HUDEP-2 (cell line): ENCODE measurements at regions not wholly inside any gene's neighbourhood (a gene's known extent, or its start where the extent isn't known, plus 50 kb on each side); places are given as distances from the start of the nearest gene placed in this dataset.
"Not testable (repeated sequence)": the region's sequence is repeated elsewhere in the genome, so short reads cannot be mapped to it uniquely, and the experiment has no call there.

Experiments
- DNase-seq, 76 experiments: peaks; one replicate each; lab custom pipeline; 2025; ENCODE audit not compliant: unreplicated experiment in 76 of 76; lab: John Stamatoyannopoulos, UW

DNA sequence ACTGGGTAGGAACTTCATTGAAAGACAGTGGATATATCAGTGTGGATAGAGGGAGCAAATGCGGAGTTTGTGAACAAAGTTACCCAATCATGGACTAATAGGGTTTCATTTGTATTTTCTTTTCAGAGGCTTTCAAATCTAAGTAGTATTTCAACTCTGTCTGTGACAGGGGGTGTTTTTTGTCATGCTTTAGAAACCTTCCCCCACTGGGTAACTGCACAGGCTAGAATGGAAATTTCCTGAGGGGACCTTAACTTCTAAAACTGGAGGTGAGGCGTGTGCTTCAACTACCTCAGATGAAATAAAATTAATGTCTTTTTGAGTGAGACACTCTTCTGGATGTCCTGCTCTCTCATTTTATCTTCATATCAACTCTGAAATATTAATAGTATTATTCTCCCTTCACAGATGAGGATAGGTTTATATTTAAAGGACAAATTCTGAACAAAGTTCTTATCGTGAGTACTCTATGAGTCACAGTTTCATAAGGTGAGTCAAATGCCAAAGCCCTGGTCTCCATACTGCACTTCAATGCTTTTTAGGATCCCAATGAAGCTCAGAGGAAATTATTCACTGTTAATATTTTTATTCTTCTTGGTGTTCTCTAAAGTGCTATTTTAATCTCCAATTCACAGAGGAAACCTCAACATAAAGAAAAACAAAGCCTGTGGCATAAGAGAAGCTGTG is 770.6 kb downstream of the CCSER2 start:
- DNase-seq = no peak

DNA sequence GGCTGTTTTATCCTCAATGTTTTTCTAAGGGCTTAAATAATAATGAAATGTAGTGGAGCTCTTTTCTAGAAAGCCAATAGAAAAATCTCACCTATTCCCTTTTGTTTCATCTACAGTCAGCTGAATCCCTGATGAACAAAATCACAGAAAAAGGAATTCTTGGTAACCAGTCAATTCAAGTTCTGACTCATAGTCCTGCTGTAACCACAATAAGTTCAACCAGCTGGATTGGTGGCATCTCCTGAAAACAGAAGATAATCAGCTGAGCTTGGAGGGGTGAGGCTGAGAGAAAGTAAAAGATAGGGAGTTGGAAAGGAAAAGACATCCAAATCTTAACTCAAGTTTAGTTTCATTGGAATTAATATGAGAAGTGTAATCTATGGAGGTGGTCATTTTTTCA is 772.1 kb downstream of the CCSER2 start:
- DNase-seq = no peak

DNA sequence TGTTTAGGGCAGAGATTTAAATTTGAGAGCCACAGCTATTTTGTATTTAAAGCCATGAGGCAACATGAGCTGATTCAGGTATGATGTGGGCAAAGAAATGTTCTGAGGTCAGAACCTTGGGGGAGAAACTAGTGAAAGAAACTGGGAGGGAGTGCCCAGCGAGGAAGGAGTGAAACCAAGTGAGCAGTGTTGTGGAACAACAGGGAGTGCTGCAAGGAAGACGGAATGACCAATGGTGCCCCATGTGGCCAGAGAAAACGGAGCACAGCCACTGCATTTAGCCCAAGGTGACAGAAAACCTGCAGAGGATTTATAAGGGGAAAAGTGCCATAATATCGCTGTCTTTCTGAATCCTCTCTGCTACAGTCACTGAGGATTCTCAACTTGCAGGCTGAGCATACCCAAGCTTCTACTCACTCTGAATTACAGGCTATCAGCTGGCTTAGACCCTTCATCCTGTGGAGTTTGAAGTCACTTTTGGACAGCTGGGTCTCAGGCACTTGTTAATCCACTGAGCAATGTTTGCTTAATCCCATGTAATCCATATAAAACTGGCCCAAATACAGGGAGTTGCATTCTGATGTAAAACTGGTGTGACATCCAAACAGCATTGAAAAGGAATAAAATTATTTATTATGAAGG is 777.3 kb downstream of the CCSER2 start:
- DNase-seq = peak in 1 of 76 experiments; percentile 1

DNA sequence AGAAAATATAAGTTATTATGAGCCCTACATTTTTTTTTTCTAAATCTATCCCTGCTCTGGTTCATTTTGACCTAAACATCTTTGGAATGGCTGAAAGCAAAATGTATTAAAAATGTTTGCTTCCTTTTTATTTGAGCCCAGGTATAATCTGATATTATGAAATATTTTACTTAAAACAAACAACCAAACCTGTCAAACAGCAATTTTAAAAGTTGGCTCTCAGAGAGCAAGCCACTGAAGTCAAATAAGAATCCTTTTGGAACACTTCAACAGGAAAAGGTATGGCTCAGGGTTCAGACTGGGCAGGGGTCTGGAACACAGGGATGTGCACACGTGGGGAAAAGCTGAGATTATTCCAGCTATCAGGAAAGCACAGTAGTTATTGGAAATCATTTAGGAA is 782.9 kb downstream of the CCSER2 start:
- DNase-seq = no peak

DNA sequence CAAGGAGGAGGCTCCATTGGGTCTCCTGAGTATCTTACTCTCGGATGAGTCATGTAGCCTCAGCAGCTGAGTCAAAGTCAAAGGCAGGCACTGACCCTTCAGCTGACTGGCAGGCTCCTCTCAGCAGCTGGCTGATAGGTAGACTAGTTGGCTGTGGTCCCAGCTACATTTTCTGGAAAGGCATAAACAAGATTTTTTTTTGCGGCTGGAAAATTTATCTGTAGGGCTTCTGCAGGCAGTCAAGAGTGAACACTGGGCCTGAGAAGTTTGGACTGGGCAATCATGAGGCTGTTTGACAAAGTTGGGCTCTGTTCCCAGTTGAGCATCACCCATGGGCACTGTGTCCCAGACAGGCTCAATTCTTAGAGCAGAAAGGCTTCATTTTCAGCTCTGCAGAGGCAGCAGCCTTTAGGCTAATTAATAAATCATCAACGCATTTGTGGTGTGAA is 796.2 kb downstream of the CCSER2 start:
- peak in 5 of 76 experiments; percentile 2 to 36 (median 13) for DNase-seq

DNA sequence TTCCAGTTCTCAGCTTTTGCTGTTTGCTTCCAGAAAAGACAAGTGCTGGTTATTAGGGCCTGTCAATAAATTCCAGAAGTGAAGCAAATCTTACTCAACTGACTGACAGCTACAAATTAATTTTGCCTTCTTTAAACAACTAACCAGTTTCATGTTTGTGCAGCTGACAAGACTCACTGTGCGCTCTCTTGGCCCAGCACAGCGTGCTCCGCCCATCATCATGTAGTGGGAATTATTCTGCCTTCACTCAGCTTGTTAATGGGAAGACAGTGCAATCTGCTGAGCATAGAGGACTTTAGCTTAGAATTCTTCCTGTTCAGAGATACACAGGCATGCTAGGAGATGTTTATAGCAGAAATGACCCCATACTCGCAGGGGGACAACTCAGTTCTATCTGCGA is 808.9 kb downstream of the CCSER2 start:
- DNase-seq = no peak

DNA sequence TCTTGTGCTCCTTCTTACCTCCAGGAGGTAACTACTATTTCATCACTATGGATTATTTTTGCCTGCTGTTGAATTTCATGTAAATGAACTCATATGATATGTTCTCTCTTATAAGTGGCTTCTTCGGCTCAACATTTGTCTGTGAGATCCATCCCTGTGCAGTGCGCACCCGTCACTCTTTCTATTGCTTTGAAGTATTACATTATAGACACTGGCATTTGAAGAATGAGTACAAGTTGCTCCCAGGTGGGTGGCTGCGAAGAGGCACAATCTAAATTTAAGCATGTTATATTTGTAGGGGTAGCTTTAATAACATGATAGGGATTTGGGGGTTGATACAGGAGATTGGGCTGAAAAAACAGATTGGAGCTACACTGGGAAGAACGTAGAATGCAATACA is 809.7 kb downstream of the CCSER2 start:
- no peak for DNase-seq

DNA sequence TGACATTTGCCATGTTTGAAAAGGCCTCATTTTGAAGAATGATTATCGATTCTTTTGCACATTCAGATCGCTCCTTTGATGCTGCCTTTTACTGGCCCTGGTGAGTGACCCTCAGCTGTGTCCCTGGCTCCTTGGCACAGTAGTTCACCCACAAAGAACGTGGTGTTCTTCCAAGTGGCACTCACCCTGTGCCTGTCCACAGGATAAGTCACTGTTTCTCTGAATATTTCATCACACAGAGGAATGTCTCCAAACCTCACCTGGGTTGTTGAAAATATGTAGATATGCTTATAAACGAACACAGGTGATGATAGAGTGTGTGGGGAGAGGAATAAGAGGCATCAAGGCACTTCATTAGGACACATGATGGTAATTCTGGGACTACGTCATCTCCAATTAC is 810.7 kb downstream of the CCSER2 start:
- DNase-seq = no peak

DNA sequence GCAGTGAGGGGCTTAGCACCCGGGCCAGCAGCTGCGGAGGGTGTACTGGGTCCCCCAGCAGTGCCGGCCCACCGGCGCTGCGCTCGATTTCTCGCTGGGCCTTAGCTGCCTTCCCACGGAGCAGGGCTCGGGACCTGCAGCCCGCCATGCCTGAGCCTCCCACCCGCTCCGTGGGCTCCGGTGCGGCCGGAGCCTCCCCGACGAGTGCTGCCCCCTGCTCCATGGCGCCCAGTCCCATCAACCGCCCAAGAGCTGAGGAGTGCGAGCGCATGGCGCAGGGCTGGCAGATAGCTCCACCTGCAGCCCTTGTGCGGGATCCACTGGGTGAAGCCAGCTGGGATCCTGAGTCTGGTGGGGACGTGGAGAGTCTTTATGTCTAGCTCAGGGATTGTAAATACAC is 813.1 kb downstream of the CCSER2 start:
- not testable (repeated sequence) for DNase-seq

DNA sequence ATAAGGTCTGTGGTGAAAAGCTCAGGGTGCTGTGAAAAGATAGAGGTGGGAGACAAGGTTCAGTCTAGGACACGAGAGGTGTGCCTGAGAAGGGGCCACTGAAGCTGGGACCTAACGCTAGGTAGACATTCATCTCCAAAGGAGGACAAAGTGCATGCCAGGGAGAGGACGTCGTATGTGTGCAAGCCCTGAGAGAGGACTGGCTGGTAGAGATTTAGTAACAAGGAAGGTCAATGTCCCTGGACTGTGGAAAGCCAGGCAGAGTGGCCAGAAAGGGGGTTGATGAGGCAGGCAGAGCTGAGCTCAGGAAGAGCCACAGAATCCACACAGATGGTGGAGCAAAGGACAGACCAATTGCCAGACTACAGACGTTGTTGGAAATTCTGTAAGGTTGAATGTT is 817.6 kb downstream of the CCSER2 start:
- DNase-seq = no peak

DNA sequence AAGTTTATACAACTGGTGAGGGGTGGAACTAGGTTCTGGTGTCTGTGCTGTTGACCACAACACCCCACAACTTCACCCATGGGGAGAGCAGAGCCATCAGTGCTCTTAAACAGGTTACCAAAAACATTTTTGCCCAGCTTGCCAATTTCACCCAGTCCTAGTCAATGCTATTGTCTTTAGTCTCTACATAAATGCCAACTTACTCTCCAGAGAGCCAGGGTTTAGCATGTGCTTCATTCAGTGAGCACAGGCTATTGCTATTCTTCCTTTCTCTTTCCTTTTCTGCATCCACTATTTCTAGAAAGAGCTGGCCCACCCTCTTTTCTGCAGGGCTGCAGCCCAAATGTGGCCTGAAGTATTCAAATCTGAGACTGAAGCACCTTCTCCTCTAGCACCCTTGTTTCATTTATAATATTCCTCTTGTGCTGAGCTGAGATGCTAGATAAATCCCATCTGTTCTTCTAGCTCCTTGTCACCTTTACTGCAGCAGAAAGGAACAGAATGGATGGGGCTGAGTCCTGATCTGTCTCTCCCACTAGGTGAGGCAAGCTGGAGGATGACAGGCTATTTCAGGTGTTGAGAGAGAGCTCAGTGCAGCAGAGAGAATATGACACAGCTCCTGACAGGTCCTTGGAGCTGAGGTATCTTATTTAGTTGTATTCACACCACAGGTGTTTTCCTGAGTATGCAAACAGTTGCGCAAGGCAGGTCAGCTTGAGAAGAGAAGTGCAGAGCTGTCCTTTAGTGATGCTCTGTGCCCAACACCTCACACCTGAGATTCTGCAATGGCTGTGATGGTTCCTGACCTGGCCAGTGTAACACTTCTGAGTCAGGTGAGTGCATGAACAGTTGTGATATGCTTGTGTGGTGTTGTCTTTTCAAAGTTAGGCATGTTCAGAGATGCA is 819.2 kb downstream of the CCSER2 start:
- no peak for DNase-seq

DNA sequence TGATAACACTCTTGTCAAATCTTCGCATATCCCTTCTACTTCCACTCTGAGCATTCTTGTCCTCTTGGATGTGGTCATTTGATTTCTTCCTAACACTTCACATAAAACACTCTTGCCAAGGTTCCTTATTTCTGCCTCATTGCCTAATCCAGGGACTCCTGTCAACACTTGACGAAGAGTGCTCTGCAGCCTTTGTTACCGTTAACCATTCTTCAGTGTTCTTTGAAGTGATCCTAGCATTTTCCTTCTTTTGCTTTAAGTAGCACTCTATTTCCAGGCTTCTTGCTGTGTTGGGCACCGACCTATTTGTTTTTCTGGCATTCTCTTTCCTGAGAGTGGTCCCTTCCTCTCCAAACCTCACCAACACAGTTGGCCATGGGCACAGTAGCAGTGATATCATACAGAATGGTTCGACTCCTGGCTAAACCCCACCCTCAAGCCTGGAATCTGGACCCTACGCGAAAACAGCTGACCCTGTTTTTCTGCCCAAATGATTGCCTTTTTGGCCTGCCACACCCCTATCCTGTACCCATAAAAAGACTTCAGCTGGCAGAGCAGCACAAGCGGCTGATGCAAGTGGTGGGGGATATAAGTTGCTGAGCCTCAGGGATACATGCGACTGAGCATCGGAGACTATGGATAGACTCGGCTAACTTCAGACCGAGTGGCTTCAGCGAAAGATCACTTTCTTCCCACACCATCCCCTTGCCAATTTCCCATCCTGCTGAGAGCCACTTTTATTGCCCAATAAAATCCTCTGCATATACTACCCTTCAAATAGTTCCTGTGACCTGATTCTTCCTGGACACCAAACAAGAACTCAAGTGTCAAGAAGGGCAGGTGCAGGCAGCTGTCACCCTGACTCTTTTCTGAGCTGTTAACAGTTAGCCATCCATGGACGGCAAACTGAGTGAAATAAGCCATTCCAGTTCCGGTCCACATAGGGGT is 820.6 kb downstream of the CCSER2 start:
- no peak for DNase-seq

DNA sequence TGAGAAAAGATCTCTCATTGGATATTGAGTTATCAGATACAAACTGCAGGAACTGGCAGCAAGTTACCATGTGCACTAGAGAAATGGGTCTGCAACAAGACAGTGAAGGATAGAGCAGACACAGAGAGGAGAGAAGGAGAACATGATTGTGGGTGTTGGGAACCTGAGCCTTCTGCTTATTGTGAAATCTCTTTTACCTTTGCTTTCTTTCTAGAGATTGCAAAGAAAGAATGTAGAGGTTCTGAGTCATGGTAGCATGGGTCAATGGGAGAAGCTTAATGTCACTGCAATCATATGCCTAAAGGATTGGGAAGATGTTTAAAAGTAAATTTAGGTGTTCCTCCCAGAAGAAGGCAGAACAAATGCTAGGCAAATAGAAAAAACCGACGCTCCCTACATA is 821.4 kb downstream of the CCSER2 start:
- no peak for DNase-seq

DNA sequence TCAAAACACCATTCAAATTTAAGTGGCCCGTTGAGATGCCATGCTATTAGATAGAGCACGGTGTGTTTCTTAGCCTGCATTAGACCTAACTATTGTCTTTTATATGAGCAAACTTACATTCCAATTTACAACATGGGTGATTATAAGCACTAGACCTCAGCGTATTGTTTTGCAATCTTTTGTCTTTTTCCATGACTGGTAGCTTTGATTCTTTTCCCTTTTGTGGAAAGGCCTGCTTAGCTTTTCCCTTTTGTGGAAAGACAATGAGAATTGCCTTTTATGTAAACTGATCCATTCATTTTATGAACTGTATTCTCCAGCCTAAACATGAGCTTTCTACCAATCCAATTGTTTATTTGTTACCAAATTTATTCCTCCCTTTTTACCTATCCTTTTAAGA is 823.1 kb downstream of the CCSER2 start:
- DNase-seq = no peak

DNA sequence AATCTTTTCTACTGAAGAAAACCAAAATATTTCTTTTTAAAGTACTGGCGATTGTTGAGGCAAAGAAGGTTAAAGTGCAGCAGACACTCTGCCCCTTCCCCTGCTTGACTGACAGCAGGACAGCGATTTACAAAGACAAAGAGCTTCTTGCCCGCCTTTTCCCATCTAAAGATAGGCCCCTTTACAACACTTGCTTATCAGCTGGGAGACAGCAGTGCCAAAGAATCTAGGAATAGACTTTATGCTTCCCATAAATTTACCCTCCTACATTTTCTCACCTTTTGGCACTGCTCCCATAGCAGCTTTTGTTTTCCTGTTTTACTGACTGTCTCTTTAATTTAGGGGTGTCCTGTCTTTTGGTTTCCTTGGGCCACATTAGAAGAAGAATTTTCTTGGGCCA is 824.1 kb downstream of the CCSER2 start:
- no peak for DNase-seq

DNA sequence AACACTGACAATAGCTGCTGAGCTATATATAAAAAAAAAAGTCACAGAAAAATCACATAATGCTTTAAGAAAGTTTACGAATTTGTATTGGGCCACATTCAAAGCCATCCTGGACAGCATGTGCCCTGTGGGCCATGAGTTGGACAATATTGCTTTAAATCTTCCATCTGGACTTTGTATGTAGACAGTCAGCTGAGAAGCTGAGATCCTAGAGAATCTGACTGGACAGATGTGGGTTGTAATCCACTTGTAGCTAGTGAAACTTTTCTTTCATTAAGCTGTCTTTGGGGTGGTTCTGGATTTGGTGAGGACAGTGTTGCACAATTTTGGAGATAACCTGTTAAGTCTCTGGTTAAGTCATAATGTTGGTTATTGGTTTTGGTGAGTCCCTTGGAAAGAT is 824.5 kb downstream of the CCSER2 start:
- DNase-seq = no peak

DNA sequence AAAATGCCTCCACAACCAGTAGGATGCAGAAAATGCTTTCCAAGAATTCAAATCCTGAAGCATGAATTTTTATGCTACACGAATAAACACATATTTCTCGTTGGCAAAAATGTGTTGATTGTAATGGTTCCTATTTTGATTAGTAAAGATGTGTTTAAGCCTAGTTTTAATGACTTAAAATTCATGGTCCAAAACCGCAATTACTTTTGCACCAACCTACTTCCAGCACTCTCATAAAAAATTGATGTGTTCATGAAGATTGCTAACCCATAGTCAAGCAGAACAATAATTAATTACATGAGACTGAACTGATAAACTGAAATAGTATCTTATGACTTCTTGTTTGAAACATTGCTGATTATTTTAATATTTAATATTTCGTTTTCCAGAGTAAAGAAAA is 828.8 kb downstream of the CCSER2 start:
- no peak for DNase-seq

DNA sequence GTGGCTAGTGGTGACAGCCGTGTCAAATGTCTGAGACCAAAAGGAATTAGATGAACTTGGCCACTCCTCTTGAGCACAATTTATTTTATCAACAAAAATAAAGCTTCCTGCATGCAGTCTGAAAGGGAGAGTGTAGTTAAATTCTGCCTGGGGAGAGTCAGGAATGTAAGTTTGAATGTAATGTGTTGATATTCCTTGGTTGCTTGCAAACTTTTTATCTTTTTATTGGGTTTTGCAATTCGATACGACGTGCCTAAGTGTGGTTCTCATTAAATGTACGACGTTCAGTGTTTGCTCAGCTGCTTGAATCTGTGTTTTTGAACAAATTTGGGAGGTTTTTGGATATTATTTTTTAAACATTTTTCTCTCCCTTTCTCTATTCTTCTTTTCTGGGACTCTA is 839.9 kb downstream of the CCSER2 start:
- no peak for DNase-seq

DNA sequence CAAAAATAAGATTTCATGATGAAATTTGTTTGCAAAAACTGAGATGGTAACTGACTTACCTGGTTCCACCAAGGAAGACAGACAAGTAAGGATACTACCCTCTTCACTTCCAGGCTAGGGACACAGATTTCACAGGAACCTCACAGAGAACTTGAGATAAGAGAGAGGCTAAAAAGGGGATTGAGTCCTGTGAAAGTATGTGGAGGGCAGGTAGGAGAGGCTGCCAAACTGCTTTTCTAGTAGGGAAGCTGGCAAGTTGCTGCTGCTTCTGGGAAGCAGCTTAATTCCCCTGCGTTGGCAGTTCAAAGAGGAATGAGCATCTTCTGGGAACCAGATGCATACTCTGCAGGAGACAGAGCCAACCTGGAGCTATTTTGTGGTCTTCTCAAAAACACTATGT is 841.6 kb downstream of the CCSER2 start:
- no peak for DNase-seq

DNA sequence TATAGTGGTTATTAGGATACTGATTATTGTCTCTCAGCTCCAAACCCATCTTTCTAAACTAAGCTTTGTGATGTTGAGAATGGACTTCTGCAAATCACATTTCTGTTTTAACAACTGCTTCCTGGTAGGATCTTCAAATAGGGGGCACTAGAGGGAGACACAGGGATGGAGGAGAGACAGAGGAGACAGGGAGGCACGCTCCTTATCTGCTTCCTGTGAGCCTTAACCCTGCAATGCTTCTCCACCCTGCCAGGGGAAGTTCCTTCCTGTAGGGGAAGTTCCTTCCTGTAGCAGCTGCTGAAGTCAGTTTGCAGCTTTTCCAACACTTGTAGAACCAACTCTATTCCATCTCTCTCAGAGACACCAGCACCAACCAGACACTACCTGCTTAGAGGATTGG is 847.2 kb downstream of the CCSER2 start:
- DNase-seq = peak in 11 of 76 experiments; percentile 1 to 50 (median 18)
